H4 (cell line): ENCODE measurements at regions not wholly inside any gene's neighbourhood (a gene's known extent, or its start where the extent isn't known, plus 50 kb on each side); places are given as distances from the start of the nearest gene placed in this dataset.

Experiments used
- DNase-seq: peaks from one replicate; pipeline ENCODE4 v3.0.0-alpha.2; 2015; ENCODE audit warnings: low spot score

DNA sequence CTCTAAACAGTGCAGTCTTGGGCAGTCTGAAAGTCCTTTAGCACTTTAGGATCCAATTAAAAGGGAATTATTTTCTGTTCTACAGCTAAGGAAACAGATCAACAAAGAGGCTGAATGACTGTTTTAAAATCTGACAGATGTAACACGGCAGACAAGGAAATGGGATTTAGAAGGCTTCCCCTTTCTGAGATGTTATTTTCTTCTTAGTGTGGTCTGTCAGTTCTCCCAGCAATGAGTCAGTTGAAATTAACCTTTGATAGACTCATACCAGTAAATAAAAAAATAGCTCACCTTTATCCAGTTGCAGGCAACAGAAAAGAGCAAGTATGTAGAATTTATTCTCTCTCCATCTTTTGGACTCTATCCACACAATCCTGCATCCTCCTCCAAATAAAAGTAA lies 98.1 kb downstream of the NEDD1 start:
- no peak for DNase-seq

DNA sequence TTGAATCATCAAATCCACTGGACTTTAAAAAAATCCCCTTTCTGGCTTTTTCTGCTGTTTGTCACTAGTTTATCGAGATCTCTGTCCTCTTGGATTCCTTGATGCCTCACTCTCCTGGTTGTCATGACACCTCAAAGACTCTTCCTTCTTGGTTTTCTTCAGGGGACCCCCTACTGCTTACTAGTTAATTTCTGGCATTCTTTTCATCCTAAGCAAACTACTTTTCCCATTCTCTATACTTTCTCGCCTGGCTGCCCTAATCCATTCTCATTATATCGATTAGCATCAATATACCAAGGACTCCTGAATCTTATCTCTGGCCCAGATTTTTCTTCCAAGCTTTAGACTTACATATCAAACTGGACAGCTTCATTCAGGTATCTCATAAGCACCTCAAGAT lies 98.6 kb downstream of the NEDD1 start:
- DNase-seq: no peak

DNA sequence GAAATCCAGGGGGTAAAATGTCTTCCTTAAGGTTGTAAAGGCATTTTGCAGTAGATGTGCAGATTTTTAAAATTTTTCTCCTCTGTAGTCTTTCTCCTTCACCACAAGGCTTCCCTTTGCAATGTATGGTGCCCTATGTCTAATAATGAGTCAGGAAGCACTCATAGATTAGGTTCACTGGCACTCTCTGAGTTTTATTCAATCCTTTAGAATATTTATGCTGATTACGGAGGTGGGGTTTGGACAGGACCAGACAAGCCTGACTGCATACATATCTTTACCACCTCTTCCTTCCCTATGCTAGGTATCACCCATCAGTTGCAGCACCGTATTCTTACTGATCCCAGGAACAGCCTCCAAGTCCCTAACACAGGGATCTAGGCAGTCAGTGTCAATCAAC lies 99.5 kb downstream of the NEDD1 start:
- no peak for DNase-seq

DNA sequence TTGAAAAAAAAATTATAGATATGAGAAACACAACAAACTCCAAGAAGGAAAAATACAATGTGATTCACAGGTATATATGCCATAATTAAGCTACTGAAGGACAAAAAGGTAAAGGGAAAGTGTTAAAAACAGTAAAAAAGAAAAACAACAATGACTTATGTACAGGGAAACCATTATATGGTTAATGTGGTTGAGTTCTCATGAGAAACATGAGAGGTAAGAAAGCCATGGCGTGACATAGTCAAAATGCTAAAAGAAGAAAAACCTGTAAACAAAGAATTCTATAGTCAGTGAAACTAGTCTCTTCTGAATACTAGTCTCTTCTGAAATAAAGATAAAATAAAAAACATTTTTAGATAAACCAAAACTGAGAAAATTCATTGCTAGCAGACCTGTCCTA lies 109.1 kb downstream of the NEDD1 start:
- no peak for DNase-seq

DNA sequence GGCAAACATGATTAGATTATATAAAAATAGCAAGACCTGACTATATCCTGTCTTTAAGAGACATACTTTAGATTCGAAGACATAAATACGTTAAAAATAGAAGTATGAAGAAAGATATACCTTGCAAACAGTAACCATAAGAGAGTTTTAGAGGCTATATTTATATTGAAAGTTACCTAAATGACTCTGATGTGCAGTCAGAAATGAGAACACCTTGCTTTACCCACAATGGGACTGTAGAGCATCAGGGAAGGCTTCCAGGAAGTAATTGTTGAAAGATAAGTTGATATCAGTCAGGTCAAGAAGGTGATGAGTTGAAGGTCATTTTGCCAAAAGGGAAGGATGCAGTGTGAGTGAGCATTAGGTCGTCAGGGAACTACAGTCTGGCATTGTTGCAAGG lies 110.2 kb downstream of the NEDD1 start:
- no peak for DNase-seq

DNA sequence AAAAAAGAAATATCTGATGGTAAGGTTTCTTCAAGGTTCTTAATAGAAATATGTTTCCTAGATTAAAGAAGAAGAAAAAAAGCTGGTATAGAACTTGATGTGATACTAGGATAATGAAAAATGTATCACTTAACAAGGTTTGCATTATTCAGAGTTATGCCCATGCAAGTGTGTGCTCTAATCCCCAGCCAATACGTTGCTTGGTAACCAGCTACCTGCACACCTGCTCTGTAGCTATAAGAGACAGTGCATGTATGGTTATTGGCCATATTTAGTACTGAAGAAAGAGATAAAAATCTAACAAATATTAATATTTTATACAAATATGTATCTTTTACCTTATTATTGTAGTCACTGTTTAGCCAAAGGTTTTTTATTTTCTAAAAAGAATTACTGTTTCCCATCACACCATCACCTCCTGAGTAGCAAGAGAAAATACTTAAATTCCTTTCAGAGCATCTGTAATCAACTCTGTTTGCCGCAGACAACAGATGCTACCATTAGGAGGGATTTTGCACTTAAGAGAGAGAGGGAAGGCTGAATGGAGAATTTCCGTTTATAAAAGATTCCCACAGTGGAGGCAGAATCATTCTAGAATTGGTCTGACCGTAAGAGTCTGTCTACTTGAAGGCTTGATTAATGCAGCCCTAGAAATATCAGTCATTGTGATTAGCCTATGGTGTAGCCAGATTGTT lies 115.6 kb downstream of the NEDD1 start:
- no peak for DNase-seq

DNA sequence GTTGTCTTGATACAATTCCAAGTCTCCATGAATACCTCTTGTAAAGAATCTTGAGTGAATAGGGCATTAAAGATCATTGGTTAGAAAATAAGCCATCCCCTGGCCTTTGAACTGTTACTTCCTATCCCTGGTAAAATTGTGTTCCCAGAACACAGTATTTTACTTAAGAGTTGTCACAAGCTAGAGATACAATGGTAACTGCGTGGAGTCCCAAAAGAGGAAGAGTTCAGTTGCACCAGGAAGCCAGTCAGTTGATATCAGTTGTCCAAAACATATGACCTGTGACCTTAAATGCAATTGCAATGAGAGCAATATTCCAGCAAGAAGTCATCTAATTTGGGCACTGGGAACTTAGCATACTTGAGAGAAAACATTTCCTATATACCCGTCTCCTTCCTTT lies 117.3 kb downstream of the NEDD1 start:
- DNase-seq: no peak

DNA sequence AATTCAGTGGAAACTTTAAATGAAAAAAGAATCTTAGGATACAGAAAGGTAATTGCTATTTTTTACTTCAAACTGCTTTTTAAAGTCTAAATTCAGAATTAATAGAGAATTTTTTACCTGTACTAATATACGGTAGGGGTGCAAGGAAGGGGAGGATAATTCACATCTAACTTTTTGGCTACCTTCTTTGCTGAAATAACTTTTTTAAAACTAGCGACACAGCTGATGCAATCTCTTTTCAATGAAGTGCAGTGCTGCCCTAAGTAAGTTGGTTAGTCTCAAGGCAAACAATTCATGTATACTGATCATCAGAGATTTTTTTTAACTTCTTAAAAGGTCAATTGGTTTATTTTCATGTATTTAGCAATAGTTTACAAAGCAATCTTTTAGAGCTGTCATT lies 119.8 kb downstream of the NEDD1 start:
- DNase-seq: no peak

DNA sequence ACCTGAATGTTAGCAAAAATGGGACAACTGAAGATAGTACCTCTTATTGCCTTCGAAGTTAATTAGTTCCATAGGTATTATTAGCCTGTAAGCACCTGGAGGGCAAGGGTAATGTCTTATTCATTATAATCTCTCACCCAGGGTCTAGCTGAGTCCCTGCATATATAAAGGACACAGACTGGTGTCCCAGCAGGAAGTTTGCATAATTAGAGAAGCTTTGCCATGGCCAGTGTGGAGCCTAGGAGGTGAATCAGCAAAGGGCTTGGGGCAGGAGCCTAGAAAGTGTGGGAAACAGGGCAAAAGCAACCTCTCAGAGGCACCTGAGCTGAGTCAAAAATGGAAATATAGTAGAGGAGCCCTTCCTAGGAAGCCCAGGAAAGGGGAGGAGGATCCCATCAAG lies 120.4 kb downstream of the NEDD1 start:
- no peak for DNase-seq

DNA sequence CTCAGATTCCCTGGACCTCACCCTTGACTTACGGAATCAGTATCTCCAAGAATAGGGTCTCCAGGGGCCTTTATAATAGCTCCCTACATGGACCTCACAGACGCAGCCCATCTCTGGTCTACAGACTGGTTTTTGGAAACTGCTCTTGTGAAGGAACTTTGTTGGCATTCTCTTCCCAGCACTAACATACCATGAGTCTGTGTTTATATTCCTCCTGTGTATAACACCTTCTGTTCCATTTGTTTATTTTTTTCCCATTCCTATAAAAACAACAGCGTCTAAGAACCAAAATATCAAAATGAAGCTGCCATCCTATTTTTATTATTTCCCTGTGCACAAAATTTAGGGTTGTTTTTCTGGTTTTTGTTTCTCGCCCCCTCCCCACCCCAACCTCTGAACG lies 131.1 kb downstream of the NEDD1 start:
- no peak for DNase-seq

DNA sequence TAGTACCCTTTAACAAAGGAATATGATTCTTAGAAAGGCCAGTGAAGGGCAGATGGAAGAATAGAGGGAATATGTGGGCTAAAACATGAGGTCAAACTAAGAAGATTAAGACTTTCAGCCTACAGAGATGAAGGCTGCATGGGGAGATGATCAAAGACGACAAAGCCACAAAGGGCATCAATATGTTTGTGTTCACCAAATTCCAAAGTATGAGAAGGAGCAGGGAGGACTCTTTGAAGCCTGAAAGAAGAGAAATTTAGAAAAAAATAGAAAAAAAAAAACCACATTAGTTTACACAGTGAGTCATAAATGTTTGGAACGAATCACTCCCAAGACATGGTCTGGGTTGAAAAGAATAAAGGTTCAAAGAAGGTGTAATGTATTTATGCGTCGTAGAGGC lies 131.8 kb downstream of the NEDD1 start:
- DNase-seq: peak; percentile 13

DNA sequence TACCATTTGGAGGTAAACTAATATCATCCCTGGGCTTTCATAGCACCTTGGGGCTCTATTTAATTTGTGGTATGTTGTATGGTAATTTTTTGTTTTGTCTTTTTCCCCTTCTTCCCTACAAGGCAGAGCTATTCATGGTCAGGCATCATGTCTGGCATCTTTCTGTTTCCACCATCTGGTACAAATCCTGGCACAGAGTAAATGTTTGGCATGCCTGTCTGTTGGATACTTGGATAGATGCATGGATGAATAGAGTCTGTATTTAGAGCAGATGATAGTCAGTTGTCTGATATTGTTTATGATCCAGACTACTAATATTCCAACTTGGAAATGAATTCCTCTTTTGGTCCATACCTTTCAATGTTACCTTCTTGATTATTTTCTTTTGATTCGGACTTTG lies 139.8 kb downstream of the NEDD1 start:
- DNase-seq: no peak

DNA sequence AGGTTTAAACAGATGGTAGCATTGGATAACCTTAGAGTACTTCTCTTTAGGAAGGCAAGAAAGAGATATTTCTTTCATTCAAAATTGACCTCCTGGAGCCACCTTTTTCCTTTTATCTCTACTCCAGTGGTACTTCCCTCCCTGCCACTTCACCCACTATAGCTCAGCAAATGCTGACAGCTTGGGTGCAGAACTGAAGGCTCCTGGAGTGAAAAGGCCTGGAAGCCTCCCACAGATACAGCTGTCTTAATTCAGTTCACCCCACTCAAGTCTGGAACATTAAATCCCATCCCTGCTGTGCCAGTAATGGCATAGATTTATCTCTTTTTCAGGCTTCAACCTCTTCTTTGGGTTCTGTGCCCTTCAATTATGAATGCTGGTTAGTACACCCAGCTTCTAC lies 140.3 kb downstream of the NEDD1 start:
- DNase-seq: no peak

DNA sequence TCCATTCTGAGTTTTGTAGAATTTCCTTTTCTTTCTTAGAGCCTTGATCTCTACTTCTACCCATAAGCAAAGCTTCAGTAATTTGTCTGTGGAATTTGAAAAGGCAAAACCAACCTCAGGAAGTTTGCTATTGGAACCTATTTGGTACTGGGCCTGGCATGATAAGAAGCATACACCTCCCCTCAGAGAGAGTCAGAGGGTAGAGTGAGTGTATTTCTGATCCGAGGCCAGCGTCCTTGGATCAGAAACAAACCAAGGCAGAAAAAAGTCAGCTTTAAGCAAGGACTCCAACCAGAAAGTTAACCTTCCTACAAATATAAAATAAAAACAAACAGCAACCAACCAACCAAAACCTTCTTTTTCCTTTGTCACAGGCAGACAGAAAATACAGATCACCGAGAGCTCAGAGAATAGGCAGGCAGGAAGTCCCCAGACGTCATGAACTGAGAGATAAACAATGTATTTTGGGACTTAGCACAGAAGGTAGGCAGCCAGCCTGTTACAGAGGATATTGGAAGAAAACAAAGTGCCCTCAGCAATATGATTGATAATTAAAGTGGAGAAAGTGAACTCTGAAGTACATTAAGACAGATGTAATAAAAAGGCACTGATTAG lies 141.5 kb downstream of the NEDD1 start:
- DNase-seq: no peak

DNA sequence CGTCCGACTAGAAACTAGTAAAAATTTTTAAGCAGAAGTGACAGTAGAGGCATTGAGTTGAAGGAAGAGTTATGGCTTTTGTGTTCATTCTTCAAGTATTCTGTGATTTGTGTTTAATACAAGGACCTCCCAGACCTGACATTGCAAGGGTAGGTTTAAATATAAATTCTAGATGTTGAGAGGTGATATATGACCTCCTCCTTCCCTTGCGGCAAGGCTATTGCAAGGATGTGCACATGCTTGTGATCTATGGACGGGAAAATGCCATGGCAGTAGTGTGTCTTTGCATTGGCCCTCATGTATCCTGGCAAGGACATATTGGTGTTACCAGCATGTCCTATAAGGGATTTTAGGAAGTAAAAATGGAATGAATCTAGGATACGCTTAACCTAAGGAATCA lies 143.5 kb downstream of the NEDD1 start:
- DNase-seq: no peak

DNA sequence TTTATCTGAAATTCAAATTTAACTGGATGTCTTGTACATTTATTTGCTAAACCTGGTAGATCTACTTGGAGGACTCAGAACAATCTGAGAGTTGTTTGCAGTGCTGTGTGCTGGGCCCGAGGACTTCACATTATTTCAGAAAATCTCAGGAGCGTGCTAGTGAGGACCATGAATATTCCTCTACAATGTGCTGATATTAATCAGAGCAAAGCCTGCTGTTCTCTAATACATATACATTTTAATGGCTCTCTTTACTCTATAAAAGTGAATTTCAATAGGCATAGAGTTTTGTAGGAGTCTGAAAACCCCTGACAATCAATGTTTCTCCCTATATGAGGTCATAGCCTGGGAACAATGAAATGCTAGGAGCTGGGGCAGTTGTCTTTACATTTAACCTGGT lies 144.3 kb downstream of the NEDD1 start:
- DNase-seq: no peak

DNA sequence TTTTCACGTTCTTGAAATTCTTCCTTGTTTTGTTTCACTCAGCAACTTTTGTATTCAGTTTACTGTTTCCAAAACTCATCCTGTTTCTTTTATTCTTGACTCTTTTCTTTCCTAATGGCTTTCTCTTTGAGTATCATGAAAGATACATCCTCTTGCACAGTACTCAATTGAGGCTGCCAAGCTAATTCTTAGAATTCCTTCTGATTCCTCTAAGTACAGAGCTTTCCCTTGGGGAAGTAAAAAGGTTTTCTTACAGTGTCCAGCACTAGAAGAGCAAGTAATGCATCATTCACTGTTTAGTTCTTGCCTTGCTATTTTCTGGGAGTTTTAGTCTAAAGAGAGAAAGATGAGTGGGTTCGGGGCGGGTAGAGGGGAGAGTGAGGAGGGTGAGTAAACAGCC lies 154.1 kb downstream of the NEDD1 start:
- DNase-seq: no peak

DNA sequence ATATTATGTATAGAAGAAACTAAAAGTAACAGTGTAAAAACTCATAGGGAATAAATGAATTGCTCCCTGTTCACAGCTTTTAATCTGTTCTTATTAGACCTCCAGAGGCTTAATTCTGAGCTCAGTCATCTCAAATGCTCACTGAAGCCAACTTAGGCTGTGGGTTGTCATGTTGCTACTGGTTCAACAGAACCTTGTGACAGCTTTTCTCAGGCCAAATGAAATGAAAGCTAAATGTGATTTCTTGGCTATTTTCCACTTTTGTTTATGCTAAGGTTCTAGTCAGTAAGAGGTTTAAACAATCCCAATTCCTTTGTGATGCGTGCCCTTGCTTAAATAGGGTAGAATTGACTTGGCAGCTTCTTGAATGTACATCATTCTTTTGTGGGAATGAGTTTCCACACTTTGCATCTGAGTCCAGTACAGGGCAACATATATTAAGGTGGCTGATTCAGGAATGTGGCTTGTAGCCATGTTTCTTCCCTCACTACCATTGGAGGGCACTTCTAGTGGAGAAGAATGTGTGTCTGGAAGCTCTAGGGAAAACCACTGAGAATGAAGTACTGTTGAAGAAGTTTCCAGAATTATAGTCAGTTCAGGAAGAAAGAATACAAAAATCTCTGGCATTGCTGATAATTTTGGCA lies 156.4 kb downstream of the NEDD1 start:
- no peak for DNase-seq

DNA sequence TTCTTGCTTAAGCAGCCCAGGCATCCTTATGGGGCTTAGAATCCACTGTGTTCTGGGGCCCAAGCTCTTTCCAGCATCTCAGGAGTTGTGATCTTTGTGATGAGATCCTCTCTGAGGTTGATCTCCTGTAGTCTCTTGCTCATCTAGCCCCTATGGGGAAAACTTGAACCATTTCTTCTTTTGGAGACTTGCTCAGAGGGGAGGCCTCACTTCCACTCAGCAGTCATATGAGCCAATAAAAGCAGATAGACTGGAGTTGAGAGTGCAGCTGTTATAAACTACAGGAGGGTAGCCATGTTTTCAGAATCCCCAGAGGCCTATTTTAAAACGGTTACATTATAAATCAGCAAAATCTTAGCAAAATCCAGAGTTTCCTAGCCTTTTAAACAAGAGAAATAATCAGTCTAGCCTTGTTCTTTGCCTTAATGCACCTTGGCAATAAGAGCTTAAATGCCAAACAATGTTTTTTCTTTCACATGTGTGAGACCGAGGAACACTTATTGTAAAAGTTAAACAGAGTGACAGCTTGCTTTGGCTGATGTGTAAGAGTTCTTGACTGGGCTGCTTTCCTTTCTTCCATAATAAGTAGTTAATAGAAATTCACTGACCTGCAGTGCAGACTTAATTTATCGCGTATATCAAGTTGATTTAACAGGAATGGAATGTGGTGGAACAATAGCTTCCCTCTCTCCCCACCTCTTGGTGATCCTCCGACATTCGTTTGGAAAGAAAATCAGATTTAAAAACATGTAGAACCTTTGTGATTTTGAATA lies 168.3 kb downstream of the NEDD1 start:
- DNase-seq: no peak

DNA sequence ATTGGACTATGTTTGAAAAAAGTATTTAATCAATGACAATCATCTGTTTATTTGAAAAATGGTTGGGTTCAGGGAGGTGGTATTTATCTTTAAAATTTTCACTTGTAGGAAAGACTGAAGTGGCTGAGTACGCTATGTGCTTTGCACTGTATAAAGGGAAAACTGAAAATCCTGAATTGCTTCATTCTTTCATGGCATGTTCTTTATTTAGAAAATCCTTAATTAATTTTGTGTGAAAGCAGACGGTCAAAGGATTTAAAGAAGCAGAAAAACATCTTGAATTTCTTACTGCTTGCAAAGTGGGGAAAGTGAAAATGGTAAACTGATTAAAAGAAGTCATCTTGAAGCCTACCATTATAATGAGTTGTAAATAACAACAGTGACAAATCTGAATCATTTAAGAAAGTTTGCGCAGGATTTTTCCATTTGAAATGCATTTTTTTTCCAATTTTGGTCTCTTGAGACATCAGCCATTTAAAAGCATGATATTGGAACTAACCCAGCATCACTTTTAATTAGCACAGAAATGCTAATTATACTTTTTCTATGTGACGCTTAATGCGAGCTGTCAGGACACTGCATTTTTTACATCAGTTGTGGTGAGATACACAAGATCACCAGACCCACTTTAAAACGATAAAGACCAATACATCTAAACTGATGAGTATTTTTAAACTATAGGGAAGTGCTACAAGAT lies 169.0 kb downstream of the NEDD1 start:
- DNase-seq: no peak

DNA sequence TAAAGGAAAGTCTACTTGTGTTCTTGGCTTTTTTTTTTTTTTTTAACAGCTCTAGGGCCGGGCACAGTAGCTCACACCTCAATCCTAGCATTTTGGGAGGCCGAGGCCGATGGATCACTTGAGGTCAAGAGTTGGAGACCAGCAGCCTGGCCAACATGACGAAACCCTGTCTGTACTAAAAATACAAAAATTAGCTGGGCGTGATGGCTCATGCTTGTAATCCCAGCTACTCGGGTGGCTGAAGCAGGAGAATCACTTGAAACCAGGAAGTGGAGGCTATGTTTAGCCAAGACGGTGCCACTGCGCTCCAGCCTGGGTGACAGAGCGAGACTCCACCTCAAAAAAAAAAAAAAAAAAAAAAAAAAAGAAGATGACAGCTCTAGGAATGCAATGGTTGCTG lies 169.9 kb downstream of the NEDD1 start:
- DNase-seq: peak; percentile 25

DNA sequence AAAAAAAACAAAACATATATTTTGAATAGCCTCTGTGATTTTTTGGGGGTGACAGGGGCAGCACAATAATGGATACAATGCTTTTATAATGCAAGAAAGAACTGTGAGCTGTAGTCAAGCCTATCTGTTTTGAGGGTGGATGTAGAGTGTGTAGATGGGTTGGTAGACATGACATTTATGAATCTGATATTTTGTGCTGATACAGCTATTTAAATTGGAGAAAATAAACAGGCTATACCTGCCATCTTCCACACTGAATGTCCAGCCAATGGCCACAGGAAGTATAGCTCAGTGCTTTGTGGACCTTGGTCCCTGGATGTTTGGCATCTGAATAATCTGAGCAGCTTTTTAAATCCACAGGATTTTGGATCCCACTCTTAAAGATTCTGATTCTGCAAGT lies 175.0 kb downstream of the NEDD1 start:
- no peak for DNase-seq
